Breast epithelium (tissue), 3 donors: ENCODE measurements at regions not wholly inside any gene's neighbourhood (a gene's known extent, or its start where the extent isn't known, plus 50 kb on each side); places are given as distances from the start of the nearest gene placed in this dataset.

Experiments
- CTCF ChIP-seq, 3 donors: fragments of 450-650 bp; IDR thresholded peaks; one replicate each; pipeline ENCODE4 v1.5.1; 2016 to 2017; ENCODE audit warnings: antibody characterized with exemption in 3 of 3, mild to moderate bottlenecking in 3 of 3, moderate library complexity in 3 of 3
- POLR2A ChIP-seq: fragments of 450-650 bp; IDR thresholded peaks from one replicate; pipeline ENCODE4 v1.6.1; 2016; ENCODE audit warnings: antibody characterized with exemption, mild to moderate bottlenecking, moderate library complexity

- TF ChIP-seq POLR2A: no peak
- no peak for TF ChIP-seq CTCF (IDR thresholded peaks at IDR 0.05)
Observed at GRCh38 chr1:187987236-187987776, 1158.6 kb downstream of the PLA2G4A start.
